ENCODE measurements at regions not wholly inside any gene's neighbourhood (a gene's known extent, or its start where the extent isn't known, plus 50 kb on each side); places are given as distances from the start of the nearest gene placed in this dataset.

DNA sequence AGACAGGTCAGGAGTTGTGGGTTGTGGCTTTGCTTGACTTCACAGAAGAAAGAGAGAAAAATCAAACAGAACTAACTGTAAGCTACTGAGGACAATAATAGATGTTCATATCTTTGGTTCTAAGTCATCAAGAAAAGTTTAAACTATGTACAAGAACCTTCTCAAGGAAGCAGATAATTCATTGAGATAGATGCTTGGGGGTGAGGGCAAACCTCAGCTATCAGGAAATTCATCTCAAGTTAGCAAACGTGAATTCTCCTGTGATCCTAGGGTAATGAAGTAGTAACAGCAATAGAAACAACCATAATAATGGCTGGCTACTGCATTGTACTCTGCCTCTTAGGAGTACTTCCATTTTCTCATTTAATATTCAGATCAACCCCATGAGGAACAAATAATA is 506.2 kb downstream of the PLPP3 start:
- H2BK120ac ChIP-seq (replicated peaks; ENCODE audit: low read depth, low read length) = no peak overlapping the region
- H3K4me1 ChIP-seq (replicated peaks in 1 of 4; ENCODE audit: control insufficient read depth in 3 of 4, insufficient read depth in 4 of 4, low read length in 3 of 4) = no peaks in the 10 kb centered on the region
- H3K79me1 ChIP-seq (ENCODE audit: low read depth, low read length) = no peaks in the 10 kb centered on the region
- no peak overlapping the region for H2BK20ac ChIP-seq (ENCODE audit: low read length)
- CTCF ChIA-PET (ENCODE audit: partially characterized antibody) = interaction anchor here (0.6 to 1.1 kb wide), 4 partner anchors 369 to 913 kb away, joined by 3 read pairs; no protein-coding TSS in a partner anchor
- H4K20me1 ChIP-seq (replicated peaks in 1 of 2; ENCODE audit: control insufficient read depth in 1 of 2, insufficient read depth in 2 of 2, low read length in 2 of 2) = no peaks in the 10 kb centered on the region
- H3K9me3 ChIP-seq (ENCODE audit: insufficient read depth in 2 of 2, low read depth in 1 of 2, low read length in 1 of 2) = no peaks in the 10 kb centered on the region
- H3K9ac ChIP-seq (replicated peaks in 1 of 4; ENCODE audit: extremely low read depth in 1 of 4, low read depth in 3 of 4, low read length in 3 of 4) = no peak overlapping the region
- H4K8ac ChIP-seq (ENCODE audit: extremely low read depth, insufficient read depth, low read length) = no peak overlapping the region
- no peaks in the 10 kb centered on the region for H3K79me2 ChIP-seq (ENCODE audit: control insufficient read depth in 1 of 2, insufficient read depth in 2 of 2, low read length in 2 of 2)
- no peak for FAIRE-seq
- H3K18ac ChIP-seq (ENCODE audit: extremely low read depth, low read length) = no peak overlapping the region
- no peak for DNase-seq (ENCODE audit: low read depth in 1 of 2, low spot score in 2 of 2)
- H2BK15ac ChIP-seq (ENCODE audit: low read length) = no peak overlapping the region
- H2AFZ ChIP-seq (ENCODE audit: low read length) = no peak overlapping the region
- no peak overlapping the region for H2BK12ac ChIP-seq (ENCODE audit: low read depth, low read length)
- no peaks in the 10 kb centered on the region for H3K36me3 ChIP-seq (ENCODE audit: control insufficient read depth in 2 of 4, insufficient read depth in 4 of 4, low read length in 3 of 4)
- POLR2A ChIA-PET (ENCODE audit: partially characterized antibody) = no interaction called here
- no peak overlapping the region for H3K23ac ChIP-seq (ENCODE audit: insufficient read length)
- H3K14ac ChIP-seq (ENCODE audit: insufficient read length) = no peak overlapping the region
- no peak for TF ChIP-seq HDAC2 (IDR thresholded peaks at IDR 0.05; ENCODE audit: borderline replicate concordance in 1 of 2, low read depth in 2 of 2, low read length in 2 of 2)
- TF ChIP-seq, protein P1, sequence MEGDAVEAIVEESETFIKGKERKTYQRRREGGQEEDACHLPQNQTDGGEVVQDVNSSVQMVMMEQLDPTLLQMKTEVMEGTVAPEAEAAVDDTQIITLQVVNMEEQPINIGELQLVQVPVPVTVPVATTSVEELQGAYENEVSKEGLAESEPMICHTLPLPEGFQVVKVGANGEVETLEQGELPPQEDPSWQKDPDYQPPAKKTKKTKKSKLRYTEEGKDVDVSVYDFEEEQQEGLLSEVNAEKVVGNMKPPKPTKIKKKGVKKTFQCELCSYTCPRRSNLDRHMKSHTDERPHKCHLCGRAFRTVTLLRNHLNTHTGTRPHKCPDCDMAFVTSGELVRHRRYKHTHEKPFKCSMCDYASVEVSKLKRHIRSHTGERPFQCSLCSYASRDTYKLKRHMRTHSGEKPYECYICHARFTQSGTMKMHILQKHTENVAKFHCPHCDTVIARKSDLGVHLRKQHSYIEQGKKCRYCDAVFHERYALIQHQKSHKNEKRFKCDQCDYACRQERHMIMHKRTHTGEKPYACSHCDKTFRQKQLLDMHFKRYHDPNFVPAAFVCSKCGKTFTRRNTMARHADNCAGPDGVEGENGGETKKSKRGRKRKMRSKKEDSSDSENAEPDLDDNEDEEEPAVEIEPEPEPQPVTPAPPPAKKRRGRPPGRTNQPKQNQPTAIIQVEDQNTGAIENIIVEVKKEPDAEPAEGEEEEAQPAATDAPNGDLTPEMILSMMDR (IDR thresholded peaks at IDR 0.05; ENCODE audit: control extremely low read depth in 1 of 3, insufficient read depth in 1 of 3, low read depth in 1 of 3, low read length in 3 of 3) = no peak
- no peak for TF ChIP-seq ASH2L (IDR thresholded peaks at IDR 0.05; ENCODE audit: low read length)
- no peak for TF ChIP-seq FOSL1 (IDR thresholded peaks at IDR 0.05; ENCODE audit: insufficient read depth, low read depth, low read length)
- TF ChIP-seq RNF2 (IDR thresholded peaks at IDR 0.05; ENCODE audit: borderline replicate concordance, low read depth, low read length, missing control alignments, poor library complexity, severe bottlenecking) = no peak
- TF ChIP-seq KDM4A (IDR thresholded peaks at IDR 0.05; ENCODE audit: low read depth, low read length, severe bottlenecking) = no peak
- H2AK5ac ChIP-seq (ENCODE audit: low read depth, low read length) = no peak overlapping the region
- H3K4me3 ChIP-seq (ENCODE audit: extremely low read depth in 1 of 4, insufficient read depth in 2 of 4, low read depth in 3 of 4, low read length in 4 of 4) = no peak overlapping the region
- H3K56ac ChIP-seq (replicated peaks; ENCODE audit: insufficient read length, low read depth, low read length) = no peak overlapping the region
- no peak overlapping the region for H4K91ac ChIP-seq (replicated peaks; ENCODE audit: insufficient read length, low read length)
- WGBS, 2 experiments (ENCODE audit: extremely low coverage in 1 of 2, insufficient coverage in 1 of 2, insufficient read length in 1 of 2, insufficient replicate concordance in 2 of 2, low coverage in 1 of 2, low lambda C conversion rate in 2 of 2, missing lambda C conversion rate in 1 of 2) = 89% methylated on average over 1 of the region's 1 CpG; no CpG with 5 or more reads in 1 of the 2 experiments
- H2BK5ac ChIP-seq (ENCODE audit: low read depth, low read length) = no peak overlapping the region
- H4K5ac ChIP-seq (ENCODE audit: insufficient read length, low read depth, low read length) = no peak overlapping the region
- peaks cover 0 to 1% (median 0%) of the 10 kb centered on the region in 4 experiments; a peak in 1 of 7 replicates for H3K27me3 ChIP-seq (replicated peaks in 1 of 4; ENCODE audit: control insufficient read depth in 3 of 4, extremely low read depth in 1 of 4, insufficient read depth in 3 of 4, low read length in 3 of 4)
- H3K23me2 ChIP-seq (ENCODE audit: low read depth, low read length) = no peaks in the 10 kb centered on the region
- H3K27ac ChIP-seq (ENCODE audit: low read depth, low read length) = no peak overlapping the region
- H3K4me2 ChIP-seq (ENCODE audit: insufficient read depth in 1 of 2, low read depth in 2 of 2, low read length in 2 of 2) = no peak overlapping the region
- H3K4ac ChIP-seq (replicated peaks; ENCODE audit: insufficient read length, low read depth, low read length) = no peak overlapping the region
